Karpas-422 (cell line): ENCODE measurements at regions not wholly inside any gene's neighbourhood (a gene's known extent, or its start where the extent isn't known, plus 50 kb on each side); places are given as distances from the start of the nearest gene placed in this dataset.

ENCODE experiments used
- DNase-seq: peaks from one replicate; pipeline ENCODE4 v3.0.0-alpha.2; 2015
- H2AFZ ChIP-seq: fragments of 200-600 bp; sonication (generic); 2 replicates; pipeline ENCODE4 v1.6.1; 2014; ENCODE audit warnings: antibody characterized with exemption, low read length, mixed read lengths
- H3K27ac ChIP-seq: fragments of 200-600 bp; sonication (generic); 2 replicates; pipeline ENCODE4 v1.5.1; 2014; ENCODE audit warnings: mild to moderate bottlenecking, low read length, moderate library complexity
- H3K27me3 ChIP-seq: fragments of 200-600 bp; sonication (generic); 2 replicates; pipeline ENCODE4 v1.6.1; 2014; ENCODE audit warnings: low read length, mixed read lengths
- H3K36me3 ChIP-seq: fragments of 200-600 bp; sonication (generic); 2 replicates; pipeline ENCODE4 v1.6.1; 2014; ENCODE audit warnings: low read length, mixed read lengths; ENCODE audit not compliant: insufficient read depth
- H3K4me1 ChIP-seq: fragments of 200-600 bp; sonication (generic); 2 replicates; pipeline ENCODE4 v1.6.1; 2014; ENCODE audit warnings: mild to moderate bottlenecking, low read length, mixed read lengths
- H3K4me2 ChIP-seq: fragments of 200-600 bp; sonication (generic); 2 replicates; pipeline ENCODE4 v1.6.1; 2014; ENCODE audit warnings: low read length, low read depth, mild to moderate bottlenecking; ENCODE audit not compliant: poor library complexity, severe bottlenecking
- H3K4me3 ChIP-seq: fragments of 200-600 bp; sonication (generic); 2 replicates; pipeline ENCODE4 v1.5.1; 2014; ENCODE audit warnings: mild to moderate bottlenecking, antibody characterized with exemption, low read length, mixed read lengths
- H3K79me2 ChIP-seq: fragments of 200-600 bp; sonication (generic); 2 replicates; pipeline ENCODE4 v1.6.1; 2014; ENCODE audit warnings: mild to moderate bottlenecking, low read length, mixed read lengths
- H3K9ac ChIP-seq: fragments of 200-600 bp; sonication (generic); 2 replicates; pipeline ENCODE4 v1.6.0; 2014; ENCODE audit warnings: low read length
- H3K9me2 ChIP-seq: fragments of 200-600 bp; sonication (generic), shearing (Covaris generic); replicated peaks from 2 replicates; pipeline ENCODE4 v1.6.0; 2014; ENCODE audit warnings: mild to moderate bottlenecking, low read length, moderate library complexity; ENCODE audit not compliant: insufficient read depth
- H3K9me3 ChIP-seq: fragments of 300-700, 200-600 bp; sonication (generic); 2 replicates; pipeline ENCODE4 v1.6.1; 2014; ENCODE audit warnings: low read length, mixed read lengths
- H4K20me1 ChIP-seq: fragments of 200-600 bp; sonication (generic); 2 replicates; pipeline ENCODE4 v1.6.1; 2014; ENCODE audit warnings: mild to moderate bottlenecking, antibody characterized with exemption, low read length, low read depth; ENCODE audit not compliant: insufficient read depth

GRCh38 chr1:163959622-163960021 lies 599.4 kb upstream of the PBX1 start:
- Histone ChIP-seq H3K79me2 (no peaks in the 10 kb centered on the region), H3K36me3 (no peaks in the 10 kb centered on the region), H3K27me3 (no peaks in the 10 kb centered on the region), H3K9me3 (peaks cover 15% of the 10 kb centered on the region), H3K9me2 (no peaks in the 10 kb centered on the region), H2AFZ (no peak overlapping the region), H3K4me1 (no peaks in the 10 kb centered on the region), H3K9ac (no peak overlapping the region), H3K4me2 (no peak overlapping the region), H3K4me3 (no peak overlapping the region), H3K27ac (no peak overlapping the region), H4K20me1 (no peaks in the 10 kb centered on the region)
- DNase-seq, result no peak

- H2AFZ ChIP-seq, result no peak overlapping the region
- H3K4me3 ChIP-seq, result no peak overlapping the region
- H3K4me1 ChIP-seq, result no peaks in the 10 kb centered on the region
- no peaks in the 10 kb centered on the region for H3K79me2 ChIP-seq
- DNase-seq, result no peak
- H4K20me1 ChIP-seq, result no peaks in the 10 kb centered on the region
- H3K27me3 ChIP-seq, result no peaks in the 10 kb centered on the region
- no peak overlapping the region for H3K27ac ChIP-seq
- H3K9ac ChIP-seq, result no peak overlapping the region
- H3K36me3 ChIP-seq, result no peaks in the 10 kb centered on the region
- H3K4me2 ChIP-seq, result no peak overlapping the region
- no peaks in the 10 kb centered on the region for H3K9me2 ChIP-seq
- H3K9me3 ChIP-seq, result peaks cover 6% of the 10 kb centered on the region; the same call in 1 of the 2 replicates
Measured at GRCh38 chr1:163970151-163970550, 588.8 kb upstream of the PBX1 start.

- H3K4me3 ChIP-seq, result no peak overlapping the region
- no peaks in the 10 kb centered on the region for H3K9me2 ChIP-seq
- no peak overlapping the region for H3K27ac ChIP-seq
- H4K20me1 ChIP-seq, result no peaks in the 10 kb centered on the region
- H3K9ac ChIP-seq, result no peak overlapping the region
- no peaks in the 10 kb centered on the region for H3K79me2 ChIP-seq
- no peaks in the 10 kb centered on the region for H3K27me3 ChIP-seq
- no peaks in the 10 kb centered on the region for H3K4me1 ChIP-seq
- peaks cover 2% of the 10 kb centered on the region; the same call in 1 of the 2 replicates for H3K9me3 ChIP-seq
- no peak for DNase-seq
- H3K36me3 ChIP-seq, result no peaks in the 10 kb centered on the region
- no peak overlapping the region for H2AFZ ChIP-seq
- H3K4me2 ChIP-seq, result no peak overlapping the region
Measured at GRCh38 chr1:163970699-163971098, 588.3 kb upstream of the PBX1 start.

GRCh38 chr1:163973586-163973985 lies 585.4 kb upstream of the PBX1 start:
- H3K9me3 ChIP-seq, result no peaks in the 10 kb centered on the region; the same call in 1 of the 2 replicates
- H3K4me1 ChIP-seq, result no peaks in the 10 kb centered on the region
- no peak overlapping the region for H3K4me2 ChIP-seq
- H3K9ac ChIP-seq, result no peak overlapping the region
- no peaks in the 10 kb centered on the region for H3K36me3 ChIP-seq
- no peaks in the 10 kb centered on the region for H3K79me2 ChIP-seq
- H3K27me3 ChIP-seq, result no peaks in the 10 kb centered on the region
- no peak overlapping the region for H3K4me3 ChIP-seq
- H4K20me1 ChIP-seq, result no peaks in the 10 kb centered on the region
- H3K27ac ChIP-seq, result no peak overlapping the region
- H2AFZ ChIP-seq, result no peak overlapping the region
- no peaks in the 10 kb centered on the region for H3K9me2 ChIP-seq
- no peak for DNase-seq

GRCh38 chr1:163974120-163974519 lies 584.9 kb upstream of the PBX1 start:
- Histone ChIP-seq H3K4me2 (no peak overlapping the region), H3K9ac (no peak overlapping the region), H3K27me3 (no peaks in the 10 kb centered on the region), H3K79me2 (no peaks in the 10 kb centered on the region), H3K27ac (no peak overlapping the region), H3K4me3 (no peak overlapping the region), H3K36me3 (no peaks in the 10 kb centered on the region), H2AFZ (no peak overlapping the region), H4K20me1 (no peaks in the 10 kb centered on the region), H3K9me2 (no peaks in the 10 kb centered on the region), H3K4me1 (no peaks in the 10 kb centered on the region), H3K9me3 (no peaks in the 10 kb centered on the region; the same call in 1 of the 2 replicates)
- no peak for DNase-seq

GRCh38 chr1:163980394-163980793 lies 578.6 kb upstream of the PBX1 start:
- Histone ChIP-seq H3K9me3 (peaks cover 7% of the 10 kb centered on the region), H3K9me2 (no peaks in the 10 kb centered on the region), H3K4me2 (no peak overlapping the region), H3K36me3 (no peaks in the 10 kb centered on the region), H4K20me1 (no peaks in the 10 kb centered on the region), H2AFZ (no peak overlapping the region), H3K79me2 (no peaks in the 10 kb centered on the region), H3K9ac (no peak overlapping the region), H3K4me3 (no peak overlapping the region), H3K27ac (no peak overlapping the region), H3K4me1 (no peaks in the 10 kb centered on the region), H3K27me3 (no peaks in the 10 kb centered on the region)
- no peak for DNase-seq

- Histone ChIP-seq H3K27ac (no peak overlapping the region), H3K4me1 (no peaks in the 10 kb centered on the region), H3K4me2 (no peak overlapping the region), H2AFZ (no peak overlapping the region), H3K4me3 (no peak overlapping the region), H4K20me1 (no peaks in the 10 kb centered on the region), H3K9ac (no peak overlapping the region), H3K79me2 (no peaks in the 10 kb centered on the region), H3K9me3 (peaks cover 7% of the 10 kb centered on the region), H3K36me3 (no peaks in the 10 kb centered on the region), H3K9me2 (no peaks in the 10 kb centered on the region), H3K27me3 (no peaks in the 10 kb centered on the region)
- no peak for DNase-seq
Measured at GRCh38 chr1:163981500-163982030, 577.4 kb upstream of the PBX1 start.

- H3K27ac ChIP-seq, result no peak overlapping the region
- H3K4me2 ChIP-seq, result no peak overlapping the region
- no peak overlapping the region for H2AFZ ChIP-seq
- no peaks in the 10 kb centered on the region for H4K20me1 ChIP-seq
- H3K4me1 ChIP-seq, result no peaks in the 10 kb centered on the region
- no peak for DNase-seq
- no peaks in the 10 kb centered on the region for H3K27me3 ChIP-seq
- H3K4me3 ChIP-seq, result no peak overlapping the region
- no peaks in the 10 kb centered on the region for H3K36me3 ChIP-seq
- H3K9me2 ChIP-seq, result no peaks in the 10 kb centered on the region
- H3K9ac ChIP-seq, result no peak overlapping the region
- peaks cover 7% of the 10 kb centered on the region for H3K9me3 ChIP-seq
- no peaks in the 10 kb centered on the region for H3K79me2 ChIP-seq
Measured at GRCh38 chr1:163983097-163983496, 575.9 kb upstream of the PBX1 start.

- no peaks in the 10 kb centered on the region for H3K79me2 ChIP-seq
- DNase-seq, result no peak
- no peaks in the 10 kb centered on the region for H3K27me3 ChIP-seq
Measured at GRCh38 chr1:163985700-163986099, 573.3 kb upstream of the PBX1 start.

More at GRCh38 chr1:163985700-163986099, 573.3 kb upstream of the PBX1 start:
- Histone ChIP-seq H3K9me2 (no peaks in the 10 kb centered on the region), H3K4me2 (no peak overlapping the region), H3K4me1 (no peaks in the 10 kb centered on the region), H3K27ac (no peak overlapping the region), H3K9me3 (peaks cover 4% of the 10 kb centered on the region; the same call in 1 of the 2 replicates), H2AFZ (no peak overlapping the region), H3K4me3 (no peak overlapping the region), H3K9ac (no peak overlapping the region), H4K20me1 (no peaks in the 10 kb centered on the region), H3K36me3 (no peaks in the 10 kb centered on the region)
